HG02852 (cell line): ENCODE measurements at regions not wholly inside any gene's neighbourhood (a gene's known extent, or its start where the extent isn't known, plus 50 kb on each side); places are given as distances from the start of the nearest gene placed in this dataset.
"Not testable (repeated sequence)": the region's sequence is repeated elsewhere in the genome, so short reads cannot be mapped to it uniquely, and the experiment has no call there.

Experiments used
- ATAC-seq: cut with Tn5 transposase; IDR thresholded peaks from one replicate; pipeline ENCODE4 v1.9.1; 2021; ENCODE audit warnings: mild to moderate bottlenecking, moderate library complexity; ENCODE audit not compliant: unreplicated experiment

DNA sequence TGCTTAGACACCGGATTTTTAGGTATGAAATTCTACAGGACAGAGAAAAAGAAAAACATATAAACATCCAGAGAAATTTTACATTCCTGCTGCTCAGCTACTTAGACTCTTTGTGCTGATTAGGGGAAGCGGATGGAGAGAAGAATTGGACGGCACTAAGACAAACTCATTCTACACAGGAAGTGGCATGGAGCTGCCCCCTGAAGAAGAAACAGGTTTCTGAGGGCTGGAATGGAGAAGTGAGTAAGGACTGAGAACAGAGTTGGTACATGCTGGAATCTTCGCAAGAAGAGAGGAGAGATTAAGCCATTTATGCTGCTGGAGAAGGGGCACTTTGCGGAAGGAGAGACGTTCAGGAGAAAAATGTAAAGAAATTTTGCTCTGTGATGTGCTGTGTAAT is 253.0 kb upstream of the ERBB4 start:
- ATAC-seq = no peak

DNA sequence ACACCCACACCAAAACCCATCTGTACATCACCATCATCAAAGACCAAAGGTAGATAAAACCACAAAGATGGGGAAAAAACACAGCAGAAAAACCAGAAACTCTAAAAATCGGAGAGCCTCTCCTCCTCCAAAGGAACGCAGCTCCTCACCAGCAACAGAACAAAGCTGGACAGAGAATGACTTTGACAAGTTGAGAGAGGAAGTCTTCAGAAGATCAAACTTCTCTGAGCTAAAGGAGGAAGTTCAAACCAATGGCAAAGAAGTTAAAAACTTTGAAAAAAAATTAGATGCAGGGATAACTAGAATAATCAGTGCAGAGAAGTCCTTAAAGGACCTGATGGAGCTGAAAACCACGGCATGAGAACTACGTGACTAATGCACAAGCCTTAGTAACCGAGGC is 247.5 kb upstream of the ERBB4 start:
- ATAC-seq = not testable (repeated sequence)

DNA sequence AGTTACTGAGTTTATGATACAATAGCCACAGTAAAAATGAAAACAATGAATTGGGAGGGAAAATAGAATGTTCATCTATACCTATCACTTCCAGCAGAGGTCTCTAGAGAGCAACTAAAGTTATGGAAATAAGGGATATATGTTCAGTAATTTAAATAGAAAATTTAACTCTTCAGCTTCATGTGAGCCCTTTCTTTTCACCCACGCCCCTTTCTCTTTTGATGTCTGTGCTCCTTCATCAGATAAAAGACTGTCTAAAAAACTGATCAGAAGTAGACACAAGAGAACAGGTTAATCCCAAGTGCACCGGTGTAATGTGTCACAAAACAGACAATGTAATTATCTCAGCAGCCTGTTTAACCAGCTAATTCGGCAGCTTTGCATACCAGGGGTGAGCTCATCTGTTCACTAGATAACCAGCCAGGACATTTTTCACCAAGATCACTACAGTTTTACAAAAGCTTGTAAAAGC is 238.5 kb upstream of the ERBB4 start:
- peak; percentile 56 for ATAC-seq

DNA sequence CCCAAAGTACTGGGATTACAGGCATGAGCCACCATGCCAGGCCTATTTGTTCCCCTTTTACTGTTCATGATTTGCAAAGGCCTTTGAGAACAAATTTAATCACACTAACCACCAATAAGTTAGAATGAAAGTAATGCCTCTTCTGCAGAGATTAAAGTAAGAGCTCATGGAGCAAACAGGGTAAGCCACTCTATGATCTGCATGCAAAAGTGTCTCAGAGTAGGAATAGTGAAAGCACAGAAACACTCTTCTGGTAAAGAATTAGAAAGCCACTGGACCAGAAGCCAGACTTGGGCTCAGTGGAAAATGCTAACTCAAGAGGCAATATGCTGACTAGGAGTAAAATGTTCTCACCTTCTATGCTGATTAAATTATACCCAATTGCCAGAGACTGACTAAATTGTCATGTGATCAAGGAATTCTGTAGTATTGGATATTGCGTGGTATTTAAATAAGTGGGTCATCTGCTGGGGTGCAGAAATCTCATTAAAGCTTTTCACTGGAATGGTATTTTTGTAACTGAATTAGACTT is 235.3 kb upstream of the ERBB4 start:
- peak; percentile 42 for ATAC-seq

DNA sequence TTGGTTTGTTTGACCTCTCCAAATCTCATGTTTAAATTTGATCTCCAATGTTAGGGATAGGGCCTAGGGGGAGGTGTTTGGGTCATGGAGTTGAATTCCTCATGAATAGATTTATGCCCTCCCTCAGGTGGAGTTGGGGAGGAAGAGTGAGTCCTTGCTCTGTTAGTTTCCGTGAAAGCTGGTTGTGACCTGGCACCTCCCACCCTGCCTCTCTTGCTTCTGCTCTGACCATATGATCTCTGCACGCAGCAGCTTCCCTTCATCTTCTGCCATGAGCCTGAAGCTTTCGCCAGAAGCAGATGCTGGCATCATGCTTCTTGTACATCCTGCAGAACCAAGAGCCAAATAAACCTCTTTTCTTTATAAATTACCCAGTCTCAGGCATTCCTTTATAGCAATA is 231.6 kb upstream of the ERBB4 start:
- ATAC-seq = no peak

DNA sequence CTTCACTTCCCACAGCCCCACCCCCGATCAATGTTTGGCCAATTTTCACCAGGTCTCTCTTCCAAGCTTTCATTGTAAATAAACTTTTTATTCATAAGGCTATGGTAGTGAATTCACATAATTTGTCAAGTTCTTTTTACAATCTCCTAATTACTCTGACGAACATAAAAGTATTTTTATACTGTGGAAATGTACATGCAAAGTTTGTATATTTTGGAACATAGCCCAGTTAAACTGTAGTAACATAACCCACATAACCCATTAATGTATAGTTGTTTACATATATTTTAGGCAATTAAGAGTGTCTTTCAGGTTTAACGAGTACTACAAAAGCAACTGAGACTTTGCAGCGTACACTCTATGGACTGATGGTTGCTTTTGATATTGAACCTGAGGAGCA is 228.3 kb upstream of the ERBB4 start:
- no peak for ATAC-seq

DNA sequence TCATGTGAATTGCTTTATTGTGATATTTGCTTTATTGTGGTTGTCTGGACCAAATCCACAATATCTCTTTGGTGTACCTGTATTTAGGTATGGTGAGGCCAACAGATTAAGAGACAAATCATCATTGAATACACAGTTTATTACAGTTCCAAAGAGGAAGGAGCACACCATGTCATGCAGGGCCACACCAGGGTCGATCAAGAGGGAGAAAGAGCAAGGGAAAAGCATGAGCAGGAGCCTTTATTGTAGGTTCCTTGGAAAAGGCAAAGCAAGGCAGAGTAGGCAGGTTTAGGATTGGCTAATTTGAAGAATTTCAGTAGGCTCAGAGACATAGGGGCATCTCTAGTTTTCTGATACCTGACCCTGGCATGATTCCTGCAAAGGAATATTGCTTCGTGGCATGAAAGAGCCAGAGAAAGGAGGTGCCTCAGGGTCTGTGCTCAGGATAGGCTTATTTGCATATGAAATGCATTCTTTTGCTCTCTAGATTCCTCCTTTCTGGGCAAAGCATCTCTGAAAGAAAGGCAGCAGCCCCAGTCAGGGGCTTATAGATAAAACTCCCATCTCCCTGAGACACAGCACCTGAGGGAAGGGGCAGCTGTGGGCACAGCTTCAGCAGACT is 214.2 kb upstream of the ERBB4 start:
- no peak for ATAC-seq

DNA sequence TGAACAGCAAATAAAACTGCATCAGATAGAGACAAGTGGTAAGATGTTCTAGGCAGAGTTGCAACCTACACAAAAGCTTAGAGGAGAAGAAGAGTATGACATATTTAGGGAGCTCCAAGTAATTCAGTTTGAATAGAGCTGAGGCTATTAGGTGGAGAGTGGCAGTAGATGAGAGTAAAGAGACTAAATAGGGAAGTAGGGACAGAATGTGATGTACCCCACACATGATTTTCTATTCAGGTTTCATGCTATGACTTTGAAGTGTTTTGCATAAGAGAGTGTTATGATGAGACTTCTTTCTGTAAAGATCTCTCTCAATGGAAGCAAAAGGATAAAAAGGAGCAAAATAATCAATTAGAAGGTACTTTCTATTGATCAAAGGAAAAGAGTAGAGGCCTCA is 206.8 kb upstream of the ERBB4 start:
- peak; percentile 99 for ATAC-seq

DNA sequence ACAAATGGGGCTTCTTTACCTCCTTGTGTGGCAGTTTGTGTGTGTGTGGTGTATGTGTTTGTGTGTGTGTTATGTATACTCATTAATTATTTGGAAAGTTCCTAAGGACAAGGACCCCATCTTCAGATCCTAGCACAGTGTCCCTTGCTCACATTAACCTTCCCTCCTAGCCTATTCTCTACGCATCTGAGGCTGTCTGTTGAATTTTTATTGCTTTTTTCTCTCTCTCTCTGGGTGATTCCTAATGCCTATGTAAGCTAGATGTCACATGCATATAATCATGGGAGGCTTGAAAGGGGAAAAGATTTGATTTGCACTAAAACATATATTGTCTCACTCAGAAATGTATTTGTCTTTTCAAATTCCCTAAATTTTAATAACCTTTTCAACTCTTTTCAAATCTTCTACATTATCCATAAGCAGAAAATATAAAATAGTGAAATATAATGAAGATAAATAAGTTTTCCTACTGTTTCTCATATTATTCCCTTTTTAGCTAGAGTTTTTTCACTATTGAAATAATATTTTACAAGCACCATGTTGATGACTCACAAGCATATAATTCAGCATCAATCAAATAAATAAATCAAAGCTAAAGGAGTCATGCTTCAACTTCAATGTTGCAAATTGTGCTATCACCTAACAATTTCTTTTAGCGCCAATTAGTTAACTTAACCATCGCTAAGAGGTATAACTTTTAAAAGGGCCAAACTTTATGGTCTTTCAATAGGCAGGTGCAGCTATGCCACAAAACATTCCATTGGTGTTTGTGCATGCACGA is 199.0 kb upstream of the ERBB4 start:
- no peak for ATAC-seq

DNA sequence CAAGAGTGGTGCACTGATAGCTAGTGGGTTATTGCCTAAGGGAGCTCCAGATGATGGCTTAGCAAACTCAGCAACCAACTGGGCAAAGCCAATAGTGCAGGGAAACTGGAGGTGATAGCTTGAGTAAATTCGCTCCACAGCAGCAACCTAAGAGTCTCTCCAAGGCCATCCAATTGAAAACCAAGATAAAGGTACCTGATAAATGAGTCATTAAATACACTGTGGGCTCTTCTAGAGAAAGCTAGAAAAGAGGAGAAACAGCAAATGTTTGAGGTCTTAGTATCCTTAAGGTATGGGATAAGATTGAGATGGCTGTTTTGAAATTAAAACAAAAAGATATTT is 197.8 kb upstream of the ERBB4 start:
- no peak for ATAC-seq

DNA sequence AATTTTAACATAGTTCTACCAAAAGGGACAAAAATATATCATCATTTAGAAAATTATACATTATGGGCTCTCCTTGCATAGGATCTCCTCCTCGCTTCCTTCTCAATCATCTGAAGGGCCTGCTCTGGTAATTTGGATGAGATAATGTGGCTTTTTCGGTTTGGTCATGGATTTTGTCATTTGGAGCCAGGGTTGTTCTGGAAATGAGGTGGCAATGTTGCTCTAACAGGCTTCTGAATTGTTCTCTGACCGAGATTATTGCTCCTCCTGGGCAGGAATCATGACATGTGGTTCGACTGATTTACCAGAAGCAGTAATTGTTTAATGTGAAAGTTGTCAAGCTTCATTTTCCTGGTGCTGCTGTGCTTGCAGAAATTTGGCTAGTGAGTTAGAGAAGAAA is 194.7 kb upstream of the ERBB4 start:
- peak; percentile 33 for ATAC-seq

DNA sequence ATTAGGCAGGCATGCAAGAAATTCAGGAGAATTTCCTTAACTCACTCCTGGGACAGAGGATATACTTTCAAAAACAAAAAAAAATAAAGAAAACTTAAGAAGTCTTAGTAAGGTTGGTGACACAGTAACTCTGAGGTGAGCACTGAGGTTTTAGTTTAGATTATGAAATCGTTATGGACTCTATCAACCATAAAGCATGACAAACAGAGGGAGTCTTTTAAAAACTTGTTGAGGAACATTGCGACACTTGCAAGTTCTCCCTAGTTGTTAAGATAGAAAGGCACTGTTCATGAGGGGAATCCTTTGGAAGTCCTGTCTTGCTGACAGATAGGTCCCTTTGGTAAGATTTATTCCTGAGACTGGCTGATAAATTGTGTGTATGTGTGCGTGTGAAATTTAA is 194.3 kb upstream of the ERBB4 start:
- no peak for ATAC-seq

DNA sequence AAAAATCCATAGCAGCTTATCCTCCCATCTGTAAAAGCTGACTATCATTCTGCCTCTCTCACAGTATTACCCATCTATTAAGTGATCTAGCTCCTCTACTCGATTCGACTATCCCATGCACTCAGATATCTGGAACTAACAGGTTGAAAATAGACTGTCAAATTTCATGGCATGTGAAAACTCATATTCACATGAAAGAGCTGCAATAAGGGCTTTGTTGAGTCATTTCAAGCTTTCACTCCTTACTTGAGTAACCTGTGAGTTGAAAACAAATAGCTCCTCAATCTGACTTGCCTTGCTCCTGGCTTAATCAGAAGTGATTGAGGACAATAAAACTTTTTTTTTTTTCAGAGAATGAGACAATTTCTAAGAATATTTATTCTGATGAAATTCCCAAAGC is 192.4 kb upstream of the ERBB4 start:
- ATAC-seq = peak; percentile 79

DNA sequence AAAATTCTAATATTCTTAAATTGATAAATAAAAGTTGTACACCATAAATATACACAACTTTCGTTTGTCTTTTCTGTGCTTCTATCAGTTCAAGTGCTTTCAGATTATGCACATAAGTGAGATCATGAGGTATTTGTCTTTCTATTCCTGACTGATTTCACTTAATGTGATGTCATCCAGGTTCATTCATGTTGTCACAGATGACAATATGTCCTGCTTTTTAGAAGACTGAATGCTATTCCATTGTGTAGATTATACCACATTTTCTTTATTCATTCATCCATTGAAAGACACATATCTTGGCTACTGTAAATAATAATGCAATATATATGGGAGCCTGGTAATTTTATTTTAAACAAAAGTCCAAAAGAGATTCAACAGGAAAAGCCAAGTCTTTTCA is 190.1 kb upstream of the ERBB4 start:
- no peak for ATAC-seq

DNA sequence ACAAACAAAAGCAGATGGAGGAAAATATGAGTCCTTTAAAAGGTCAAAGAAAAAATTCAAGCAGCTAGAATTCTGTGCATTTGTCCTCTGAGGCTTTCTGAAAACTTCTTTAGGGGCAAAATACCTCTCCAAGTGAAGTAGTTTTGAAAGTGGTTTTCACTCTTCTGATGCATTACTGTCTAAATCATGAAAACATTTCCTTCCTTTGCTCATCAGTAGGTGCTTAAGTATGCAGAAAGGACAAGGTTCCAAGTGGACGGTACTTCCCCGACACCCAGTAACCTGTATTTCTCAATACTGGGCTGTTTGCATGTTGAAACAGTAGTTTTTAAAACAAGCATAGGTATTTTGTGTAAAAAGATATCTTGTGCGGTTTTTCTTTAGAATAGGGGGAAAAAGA is 189.1 kb upstream of the ERBB4 start:
- peak; percentile 43 for ATAC-seq

DNA sequence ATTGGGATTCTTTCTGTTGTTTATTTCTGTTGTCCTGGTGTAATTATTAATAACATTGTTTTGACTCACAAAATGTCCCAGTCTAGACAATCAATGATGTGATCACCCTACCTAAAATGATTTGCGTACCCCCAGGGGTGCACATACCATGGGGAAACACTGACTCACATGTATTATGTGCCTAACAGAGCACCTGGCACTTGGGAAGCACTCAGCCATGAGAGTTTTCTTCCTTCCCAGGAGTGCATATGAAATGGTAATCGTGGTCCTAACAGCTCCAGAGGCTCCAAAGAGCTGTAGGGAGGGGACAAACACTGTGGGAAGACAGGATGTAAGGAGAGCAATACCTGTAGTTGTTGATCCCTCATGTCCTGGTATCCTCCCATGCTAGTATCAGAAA is 187.8 kb upstream of the ERBB4 start:
- ATAC-seq = no peak

DNA sequence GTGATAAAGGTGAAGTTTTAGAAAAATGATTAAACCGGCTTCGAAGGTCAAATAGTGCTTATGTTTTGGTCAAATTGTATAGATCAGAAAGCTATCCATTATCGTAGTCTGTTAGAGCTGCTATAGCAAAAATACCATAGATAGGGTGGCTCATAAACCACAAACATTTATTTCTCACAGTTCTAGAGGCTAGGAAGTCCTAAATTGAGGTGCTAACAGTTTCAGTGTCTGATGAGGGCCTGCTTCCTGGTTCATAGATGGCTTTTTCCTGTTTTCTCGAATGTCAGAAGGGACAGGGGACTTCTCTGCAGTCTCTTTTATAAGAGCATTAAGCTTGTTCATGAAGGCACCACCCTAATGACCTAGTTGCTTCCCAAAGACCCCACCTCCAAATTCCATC is 186.6 kb upstream of the ERBB4 start:
- no peak for ATAC-seq

DNA sequence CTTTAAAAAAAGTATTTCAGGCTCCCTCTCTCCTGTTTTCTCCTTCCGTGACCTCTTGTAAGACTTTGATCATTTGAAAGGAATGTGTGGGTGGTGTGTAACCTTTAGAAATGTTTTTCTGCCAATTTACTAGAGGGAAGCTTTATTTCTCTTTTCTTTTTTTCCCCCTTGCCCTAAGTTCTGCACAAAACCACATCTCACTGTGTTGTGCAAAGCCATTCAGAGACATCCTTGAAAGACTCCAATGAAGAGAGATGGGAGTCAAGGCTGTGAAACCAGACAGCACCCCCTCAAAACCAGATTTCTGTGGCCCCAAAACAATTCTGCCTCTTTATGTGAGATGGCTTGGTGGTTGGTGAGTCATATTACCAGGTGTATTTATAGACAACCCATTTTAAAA is 184.6 kb upstream of the ERBB4 start:
- no peak for ATAC-seq

DNA sequence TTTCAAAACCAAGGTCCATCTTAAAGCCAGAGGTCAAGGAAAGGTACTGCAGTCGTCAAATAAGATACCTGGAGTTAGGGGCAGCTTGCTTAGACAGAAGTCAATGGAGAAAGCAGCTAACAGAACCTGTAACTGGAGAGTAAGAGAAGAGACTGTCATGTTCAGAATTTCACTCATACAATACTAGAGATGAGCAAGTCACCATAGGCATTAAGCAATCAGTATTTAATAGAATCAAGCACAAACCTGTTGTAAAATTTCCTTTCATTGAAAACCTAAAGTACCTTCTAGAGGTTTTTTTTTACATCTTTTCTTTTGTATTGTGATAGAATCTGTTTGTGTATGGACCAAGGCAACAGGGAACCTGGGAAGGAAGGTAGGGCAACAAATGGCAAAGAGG is 183.4 kb upstream of the ERBB4 start:
- ATAC-seq = no peak

DNA sequence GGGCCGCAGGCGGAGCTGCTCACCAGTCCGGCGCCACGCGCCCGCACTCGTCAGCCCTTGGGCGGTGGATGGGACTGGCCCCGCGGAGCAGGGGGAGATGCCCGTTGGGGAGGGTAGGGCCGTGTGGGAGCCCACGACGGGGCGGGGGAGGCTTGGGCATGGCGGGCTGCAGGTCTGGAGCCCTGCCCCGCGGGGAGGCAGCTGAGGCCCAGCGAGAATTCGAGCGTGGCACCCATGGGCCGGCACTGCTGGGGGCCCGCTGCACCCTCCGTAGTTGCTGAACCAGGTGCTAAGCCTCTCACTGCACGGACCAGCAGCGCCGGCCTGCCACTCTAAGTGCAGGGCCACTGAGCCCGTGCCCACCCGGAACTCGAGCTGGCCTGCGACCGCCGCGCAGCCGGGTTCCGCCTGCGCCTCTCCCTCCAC is 182.4 kb upstream of the ERBB4 start:
- no peak for ATAC-seq

DNA sequence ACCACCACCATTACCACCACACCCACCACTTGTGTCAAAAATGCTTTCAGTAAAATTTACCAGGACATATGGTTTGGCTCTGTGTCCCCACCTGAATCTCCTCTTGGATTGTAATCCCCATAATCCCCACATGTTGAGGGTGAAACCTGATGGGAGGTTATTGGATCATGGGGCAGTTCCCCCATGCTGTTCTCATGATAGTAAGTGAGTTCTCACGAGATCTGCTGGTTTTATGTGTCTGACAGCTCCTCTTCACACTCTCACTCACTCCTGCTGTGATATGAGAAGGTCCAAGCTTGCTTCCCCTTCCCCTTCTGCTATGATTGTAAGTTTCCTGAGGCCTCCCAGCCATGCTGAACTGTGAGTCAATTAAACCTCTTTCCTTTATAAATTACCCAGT is 176.8 kb upstream of the ERBB4 start:
- ATAC-seq = not testable (repeated sequence)

DNA sequence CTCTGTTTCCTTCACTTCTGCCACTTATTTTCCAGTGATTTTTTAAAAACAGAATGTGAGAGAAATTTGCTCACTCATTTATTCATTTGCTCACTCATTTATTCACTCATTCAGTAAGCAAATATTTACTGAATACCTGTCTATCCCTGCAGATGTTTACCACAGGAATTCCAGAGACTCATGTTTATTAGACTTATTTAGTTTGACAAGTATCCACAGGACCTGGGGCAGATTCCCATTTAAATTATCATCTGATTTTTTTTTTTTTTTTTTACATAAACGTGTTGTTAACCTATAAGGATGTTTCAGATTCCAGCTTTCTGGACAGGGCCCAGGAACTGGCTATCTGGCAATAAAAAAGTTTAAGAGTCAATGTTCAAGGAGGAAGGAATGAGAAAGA is 175.1 kb upstream of the ERBB4 start:
- ATAC-seq = no peak

DNA sequence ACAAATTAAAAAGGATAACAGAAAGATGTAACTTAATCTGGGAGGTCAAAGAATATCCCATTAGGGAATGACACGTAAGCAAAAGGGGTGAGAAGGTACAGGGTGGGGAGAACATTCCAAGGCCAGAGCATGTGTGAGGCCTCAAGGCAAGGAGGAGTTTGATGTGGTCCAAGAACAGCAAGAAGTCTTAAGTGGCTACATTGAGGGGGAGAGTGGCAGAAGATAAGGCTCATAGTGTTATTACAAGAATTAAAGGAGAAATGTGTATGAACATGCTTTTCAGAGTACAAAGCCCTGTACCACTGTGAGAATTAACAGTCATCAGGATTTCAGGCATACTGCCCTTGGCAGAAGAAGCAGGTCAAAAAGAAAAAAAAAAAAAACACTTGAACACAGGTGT is 174.4 kb upstream of the ERBB4 start:
- no peak for ATAC-seq
